HG03460 (cell line): ENCODE measurements at regions not wholly inside any gene's neighbourhood (a gene's known extent, or its start where the extent isn't known, plus 50 kb on each side); places are given as distances from the start of the nearest gene placed in this dataset.
"Not testable (repeated sequence)": the region's sequence is repeated elsewhere in the genome, so short reads cannot be mapped to it uniquely, and the experiment has no call there.

Source experiments
- ATAC-seq: cut with Tn5 transposase; IDR thresholded peaks from one replicate; pipeline ENCODE4 v1.9.1; 2021; ENCODE audit not compliant: unreplicated experiment

DNA sequence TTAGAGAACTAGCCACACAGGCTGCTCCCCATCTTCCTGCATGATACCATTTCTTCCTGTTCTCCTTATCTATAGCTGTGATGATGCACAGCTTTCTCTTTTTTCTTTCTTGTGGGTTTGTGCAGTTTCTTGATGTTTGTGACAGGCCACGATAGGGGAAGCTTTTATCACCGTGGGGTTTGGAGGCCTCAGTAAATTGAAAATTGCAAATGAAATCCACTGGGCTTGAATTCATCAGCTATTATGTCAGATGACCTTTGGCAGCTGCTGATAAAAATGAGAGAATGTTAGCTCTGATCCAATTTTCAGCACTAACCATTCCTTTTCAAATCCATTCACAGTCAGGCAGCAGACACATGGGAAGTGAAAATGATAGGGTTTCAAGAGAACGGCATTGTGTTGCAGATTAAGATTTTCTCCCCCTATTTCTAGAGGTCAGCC, 176.9 kb upstream of the SOX2 start:
- no peak for ATAC-seq

- ATAC-seq, result no peak
Measured at GRCh38 chr3:181533811-181534210, 177.9 kb upstream of the SOX2 start.

DNA sequence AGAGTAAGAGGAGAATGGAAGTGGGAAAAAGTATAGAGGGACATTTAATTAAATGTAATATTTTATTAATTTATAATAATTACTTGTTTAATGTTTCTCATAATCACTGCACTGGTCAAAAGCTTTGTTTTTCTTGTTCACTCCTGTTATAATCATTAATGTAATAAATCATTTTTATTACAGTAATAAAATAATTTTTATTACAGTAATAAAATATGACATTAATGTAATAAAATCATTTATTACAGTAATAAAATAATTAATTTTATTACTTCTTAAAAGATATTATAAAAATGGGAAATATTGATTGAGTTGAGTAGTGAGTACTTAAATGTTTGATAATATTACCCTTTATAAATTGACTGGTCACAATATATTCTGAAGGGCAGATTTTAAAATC, 181.1 kb upstream of the SOX2 start:
- no peak for ATAC-seq

DNA sequence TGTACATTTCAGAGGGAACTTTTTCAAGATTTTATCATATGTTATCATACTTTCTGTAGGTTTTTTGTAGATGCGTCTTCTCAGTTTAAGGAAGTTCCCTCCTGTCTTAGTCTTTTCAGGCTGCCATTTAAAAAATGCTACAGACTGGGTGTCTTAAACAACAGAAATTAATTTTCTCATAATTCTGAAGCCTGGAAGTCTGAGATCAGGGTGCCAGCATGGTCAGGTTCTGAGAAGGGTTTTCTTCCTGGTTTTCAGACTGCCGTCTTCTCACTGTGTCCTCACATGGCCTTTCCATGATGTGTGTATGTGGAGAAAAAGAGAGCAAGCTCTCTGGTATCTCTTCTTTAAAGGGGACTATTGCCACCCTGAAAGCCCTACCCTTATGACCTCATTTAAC, 189.9 kb upstream of the SOX2 start:
- ATAC-seq, result no peak

GRCh38 chr3:181518222-181518621, 193.5 kb upstream of the SOX2 start:
- no peak for ATAC-seq

DNA sequence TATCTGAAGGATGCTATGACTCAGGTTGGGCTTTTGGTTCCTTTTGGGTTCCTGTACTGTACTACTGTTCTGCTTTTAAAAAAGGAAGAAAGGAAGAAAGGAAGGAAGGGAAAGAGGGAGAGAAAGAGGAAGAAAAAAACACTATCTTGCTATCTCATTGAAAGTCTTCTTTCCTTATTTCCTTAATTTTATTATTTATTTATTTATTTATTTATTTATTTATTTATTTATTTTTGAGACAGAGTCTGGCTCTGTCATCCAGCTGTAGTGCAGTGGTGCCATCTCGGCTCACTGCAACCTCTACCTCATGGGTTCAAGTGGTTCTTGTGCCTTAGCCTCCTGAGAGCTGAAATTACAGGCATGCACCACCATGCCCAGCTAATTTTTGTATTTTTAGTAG, 198.9 kb upstream of the SOX2 start:
- ATAC-seq, result no peak

GRCh38 chr3:181510500-181510899, 201.2 kb upstream of the SOX2 start:
- no peak for ATAC-seq

- no peak for ATAC-seq
Measured at GRCh38 chr3:181497358-181497757, 214.4 kb upstream of the SOX2 start.

- no peak for ATAC-seq
Measured at GRCh38 chr3:181493423-181493822, 218.3 kb upstream of the SOX2 start.

DNA sequence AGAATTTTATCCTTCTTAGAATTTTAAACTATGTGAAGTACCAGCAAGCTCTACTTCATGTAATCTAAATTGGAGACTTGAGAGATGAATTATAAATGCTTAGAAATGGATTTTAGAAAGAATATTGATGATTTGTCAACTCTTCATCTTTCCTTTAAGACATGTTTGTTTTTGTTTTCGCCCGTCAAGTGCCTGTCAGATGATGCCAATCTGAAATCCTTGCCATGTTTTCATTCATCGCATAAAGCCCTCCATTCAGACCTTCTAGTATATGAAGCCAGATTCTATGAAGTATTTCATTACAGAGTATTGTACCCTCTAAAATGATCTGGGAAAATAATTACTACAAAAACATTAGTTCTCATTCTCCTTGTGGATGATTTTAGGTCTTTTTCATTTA, 223.2 kb upstream of the SOX2 start:
- no peak for ATAC-seq

- ATAC-seq, result no peak
Measured at GRCh38 chr3:181487236-181487978, 224.3 kb upstream of the SOX2 start.

- ATAC-seq, result no peak
Measured at GRCh38 chr3:181486141-181486885, 225.4 kb upstream of the SOX2 start.

DNA sequence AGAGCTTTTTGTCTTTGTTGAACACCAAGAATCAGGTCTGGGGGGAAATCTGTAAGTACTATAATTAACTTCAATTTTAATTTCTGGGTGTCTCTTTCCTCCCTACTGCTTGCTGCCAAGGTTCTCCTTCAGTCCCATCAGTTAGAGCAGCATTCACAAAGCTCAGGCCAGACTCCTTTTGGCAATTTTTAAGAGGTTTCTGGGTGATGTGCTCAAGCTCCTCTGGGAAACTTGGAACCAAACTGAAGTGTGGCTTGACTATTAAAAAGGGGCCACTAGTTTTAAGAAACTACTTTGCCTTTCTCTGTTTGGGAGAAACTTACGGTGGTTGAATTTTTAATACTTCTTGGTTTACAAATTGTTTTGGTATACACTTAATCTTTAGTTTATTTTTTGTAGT, 227.7 kb upstream of the SOX2 start:
- ATAC-seq, result no peak

DNA sequence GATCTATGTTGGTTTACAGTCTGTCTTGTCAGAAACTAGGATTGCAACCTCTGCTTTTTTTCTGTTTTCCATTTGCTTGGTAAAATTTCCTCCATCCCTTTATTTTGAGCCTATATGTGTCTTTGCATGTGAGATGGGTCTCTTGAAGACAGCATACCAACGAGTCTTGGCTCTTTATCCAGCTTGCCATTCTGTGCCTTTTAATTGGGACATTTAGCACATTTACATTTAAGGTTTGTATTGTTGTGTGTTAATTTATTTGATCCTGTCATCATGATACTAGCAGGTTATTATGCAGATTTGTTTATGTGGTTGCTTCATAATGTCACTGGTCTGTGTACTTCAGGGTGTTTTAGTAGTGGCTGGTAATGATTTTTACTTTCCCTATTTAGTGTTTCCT, 236.6 kb upstream of the SOX2 start:
- ATAC-seq, result not testable (repeated sequence)

- ATAC-seq, result no peak
Measured at GRCh38 chr3:181470349-181470748, 241.4 kb upstream of the SOX2 start.

DNA sequence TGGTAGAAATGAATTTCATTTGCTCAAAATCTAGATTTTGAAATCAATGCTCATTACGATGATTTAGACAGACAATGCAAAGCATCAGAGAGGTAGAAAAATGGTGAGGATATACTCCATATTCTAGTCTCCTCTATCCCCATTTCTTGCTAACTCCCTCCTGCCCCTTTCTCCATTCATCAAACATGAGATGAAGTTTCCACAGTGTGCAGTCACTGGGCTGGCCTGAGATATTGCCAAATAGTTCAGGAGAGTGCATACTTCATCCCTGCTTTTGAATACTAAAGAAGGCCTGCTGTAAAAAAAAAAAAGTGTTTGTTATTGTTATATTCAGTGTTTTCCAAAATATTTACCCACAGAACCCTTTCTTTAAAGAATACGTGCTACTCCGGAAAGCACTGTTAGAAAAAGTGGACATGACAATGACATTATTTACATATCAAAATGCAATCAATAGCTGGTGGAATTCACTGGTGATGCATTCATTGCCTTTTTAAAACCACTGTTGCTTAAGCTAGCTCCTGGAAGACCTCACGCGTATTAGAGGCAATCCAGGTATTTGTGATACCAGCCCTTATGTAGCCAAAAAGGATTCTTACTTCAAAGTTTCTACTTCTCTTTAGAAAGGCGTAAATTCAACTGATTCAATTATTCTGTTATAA, 247.6 kb upstream of the SOX2 start:
- ATAC-seq, result no peak

DNA sequence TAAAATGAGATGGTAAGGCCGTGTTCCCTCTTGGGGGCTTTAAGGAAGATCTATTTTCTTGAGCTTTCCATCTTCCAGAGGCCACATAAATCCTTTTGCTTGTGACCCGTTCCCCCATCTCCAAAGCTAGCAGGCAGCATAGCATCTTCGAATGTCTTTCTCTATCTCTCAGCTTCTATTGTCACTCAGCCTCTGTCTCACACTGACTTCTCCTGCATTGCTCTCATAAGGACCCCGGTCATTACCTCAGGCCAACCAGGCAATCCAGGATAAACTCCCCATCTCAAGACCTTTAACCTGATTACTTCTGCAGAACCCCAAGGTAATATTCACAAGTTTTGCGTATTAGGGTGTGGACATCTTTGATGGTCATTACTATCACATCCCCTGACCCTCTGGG, 250.3 kb upstream of the SOX2 start:
- ATAC-seq, result no peak

GRCh38 chr3:181459516-181459915, 252.2 kb upstream of the SOX2 start:
- ATAC-seq, result no peak

- no peak for ATAC-seq
Measured at GRCh38 chr3:181458857-181459256, 252.9 kb upstream of the SOX2 start.

GRCh38 chr3:181457756-181458155, 254.0 kb upstream of the SOX2 start:
- no peak for ATAC-seq

GRCh38 chr3:181457190-181457589, 254.5 kb upstream of the SOX2 start:
- ATAC-seq, result no peak

- ATAC-seq, result no peak
Measured at GRCh38 chr3:181455276-181455675, 256.4 kb upstream of the SOX2 start.
